Panc1 (cell line): ENCODE measurements at regions not wholly inside any gene's neighbourhood (a gene's known extent, or its start where the extent isn't known, plus 50 kb on each side); places are given as distances from the start of the nearest gene placed in this dataset.

Experiments used
- ATAC-seq: fragments of 200-7000 bp; cut with Tn5 transposase; 2 replicates; pipeline ENCODE4 v1.9.1; 2020; ENCODE audit warnings: mild to moderate bottlenecking, moderate library complexity
- BruUV-seq: library from RNA; stranded (reverse); fragments of 400-500 nt; replicated peaks from 2 replicates; lab custom pipeline; 2021; lab: Mats Ljungman, UMichigan
- CTCF ChIA-PET: fragments of 300-600 bp; sonication (Branson Sonifier 250); formaldehyde crosslinking; loops from one replicate; lab custom pipeline; 2022; ENCODE audit warnings: antibody characterized with exemption; lab: Charles Lee
- POLR2A ChIA-PET: fragments of 300-600 bp; sonication (Branson Sonifier 250); formaldehyde crosslinking; loops from one replicate; lab custom pipeline; 2022; ENCODE audit warnings: antibody characterized with exemption; lab: Charles Lee
- DNase-seq: peaks from one replicate; pipeline ENCODE4 v3.0.0-alpha.2; 2010; ENCODE audit warnings: low read depth, low spot score
- H3K27ac ChIP-seq: 2 replicates; pipeline ENCODE4 v1.5.1; 2011; ENCODE audit warnings: mild to moderate bottlenecking, low read length, inconsistent platforms
- H3K27me3 ChIP-seq: fragments of 200-500 bp; sonication (Bioruptor generic); 2 replicates; pipeline ENCODE4 v1.6.0; 2014; ENCODE audit warnings: low read length, inconsistent platforms; ENCODE audit not compliant: control insufficient read depth, insufficient read depth
- H3K36me3 ChIP-seq: fragments of 200-500 bp; sonication (Bioruptor generic); 2 replicates; pipeline ENCODE4 v1.5.1; 2014; ENCODE audit warnings: inconsistent platforms, mild to moderate bottlenecking, low read length, moderate library complexity; ENCODE audit not compliant: control insufficient read depth, insufficient read depth
- H3K4me1 ChIP-seq: 2 replicates; pipeline ENCODE4 v1.5.1; 2011; ENCODE audit warnings: inconsistent platforms, mild to moderate bottlenecking, low read length, moderate library complexity; ENCODE audit not compliant: control insufficient read depth, insufficient read depth
- H3K4me3 ChIP-seq, 2 experiments: 2 replicates each; pipeline ENCODE4 v1.5.1; 2011 to 2012; ENCODE audit warnings: low read depth in 2 of 2, low read length in 2 of 2, mild to moderate bottlenecking in 2 of 2, inconsistent platforms in 1 of 2, moderate library complexity in 1 of 2
- H3K9me3 ChIP-seq: fragments of 200-500 bp; sonication (Bioruptor generic); 2 replicates; pipeline ENCODE4 v1.5.1; 2014; ENCODE audit warnings: low read depth, mild to moderate bottlenecking, inconsistent platforms, low read length, moderate library complexity; ENCODE audit not compliant: control insufficient read depth, insufficient read depth
- CTCF ChIP-seq: fragments of 450-650 bp; IDR thresholded peaks from 2 replicates; pipeline ENCODE4 v1.5.1; 2017; ENCODE audit warnings: mild to moderate bottlenecking
- POLR2AphosphoS5 ChIP-seq: IDR thresholded peaks from 2 replicates; pipeline ENCODE4 v1.6.1; 2012; ENCODE audit warnings: mild to moderate bottlenecking, low read depth, low read length, moderate library complexity
- SIN3A ChIP-seq: IDR thresholded peaks from 2 replicates; pipeline ENCODE4 v1.6.1; 2012; ENCODE audit warnings: low read depth, mild to moderate bottlenecking, low read length, moderate library complexity, borderline replicate concordance; ENCODE audit not compliant: insufficient read depth
- TCF7L2 ChIP-seq: IDR thresholded peaks from 2 replicates; pipeline ENCODE4 v1.6.1; 2011; ENCODE audit warnings: mild to moderate bottlenecking, low read depth, low read length, inconsistent platforms
- in situ Hi-C: cut with HindIII; loops from 2 replicates; pipeline ENCODE4 v1.10.0; 2016; ENCODE audit warnings: low sequenced_read_pairs, low pct_unique_long_range_greater_than_20kb
- intact Hi-C: fragments of 100-400 bp; cut with micrococcal nuclease; formaldehyde crosslinking; loops from one replicate; pipeline ENCODE4 v1.10.0; 2022; ENCODE audit not compliant: unreplicated experiment
- TF ChIP-seq, protein P1 (sequence below), 2 experiments: IDR thresholded peaks; 2 replicates each; pipeline ENCODE4 v1.6.1; 2011 to 2012; ENCODE audit warnings: low read depth in 2 of 2, control low read depth in 1 of 2, low read length in 1 of 2, mild to moderate bottlenecking in 1 of 2, moderate library complexity in 1 of 2; ENCODE audit not compliant: insufficient read depth in 1 of 2

DNA sequence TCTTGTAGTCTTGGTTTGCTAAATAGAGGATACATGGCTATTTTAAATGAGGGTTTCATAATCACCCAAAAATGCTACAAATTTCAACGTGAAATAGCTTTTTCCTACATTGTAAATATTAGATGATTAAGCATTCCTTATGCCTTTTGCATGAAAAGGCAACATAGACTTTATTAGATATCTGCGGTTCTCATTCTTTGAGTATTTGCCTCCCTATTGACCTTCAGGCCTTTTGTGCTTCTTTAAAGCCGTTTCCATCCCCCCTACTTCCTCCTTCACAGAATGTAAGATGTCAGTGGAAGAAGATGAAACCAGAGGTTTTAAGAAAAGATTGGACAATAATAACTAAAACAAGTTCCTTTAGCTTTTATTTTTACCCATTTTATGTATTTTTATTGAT, 144.1 kb downstream of the UBE2E3 start:
- H3K27me3 ChIP-seq: no peaks in the 10 kb centered on the region
- CTCF ChIA-PET: no interaction called here
- POLR2A ChIA-PET: interaction anchor here (0.9 kb wide), 1 partner anchor 52 kb away, joined by 4 read pairs; no protein-coding TSS in a partner anchor
- ATAC-seq: no peak
- intact Hi-C loops (no loop called here), in situ Hi-C loops (no loop called here)
- no peaks in the 10 kb centered on the region for H3K9me3 ChIP-seq
- no peak overlapping the region for H3K27ac ChIP-seq
- DNase-seq: no peak
- no TSS peak for BruUV-seq
- no peak overlapping the region for H3K4me3 ChIP-seq
- TF ChIP-seq, protein P1, sequence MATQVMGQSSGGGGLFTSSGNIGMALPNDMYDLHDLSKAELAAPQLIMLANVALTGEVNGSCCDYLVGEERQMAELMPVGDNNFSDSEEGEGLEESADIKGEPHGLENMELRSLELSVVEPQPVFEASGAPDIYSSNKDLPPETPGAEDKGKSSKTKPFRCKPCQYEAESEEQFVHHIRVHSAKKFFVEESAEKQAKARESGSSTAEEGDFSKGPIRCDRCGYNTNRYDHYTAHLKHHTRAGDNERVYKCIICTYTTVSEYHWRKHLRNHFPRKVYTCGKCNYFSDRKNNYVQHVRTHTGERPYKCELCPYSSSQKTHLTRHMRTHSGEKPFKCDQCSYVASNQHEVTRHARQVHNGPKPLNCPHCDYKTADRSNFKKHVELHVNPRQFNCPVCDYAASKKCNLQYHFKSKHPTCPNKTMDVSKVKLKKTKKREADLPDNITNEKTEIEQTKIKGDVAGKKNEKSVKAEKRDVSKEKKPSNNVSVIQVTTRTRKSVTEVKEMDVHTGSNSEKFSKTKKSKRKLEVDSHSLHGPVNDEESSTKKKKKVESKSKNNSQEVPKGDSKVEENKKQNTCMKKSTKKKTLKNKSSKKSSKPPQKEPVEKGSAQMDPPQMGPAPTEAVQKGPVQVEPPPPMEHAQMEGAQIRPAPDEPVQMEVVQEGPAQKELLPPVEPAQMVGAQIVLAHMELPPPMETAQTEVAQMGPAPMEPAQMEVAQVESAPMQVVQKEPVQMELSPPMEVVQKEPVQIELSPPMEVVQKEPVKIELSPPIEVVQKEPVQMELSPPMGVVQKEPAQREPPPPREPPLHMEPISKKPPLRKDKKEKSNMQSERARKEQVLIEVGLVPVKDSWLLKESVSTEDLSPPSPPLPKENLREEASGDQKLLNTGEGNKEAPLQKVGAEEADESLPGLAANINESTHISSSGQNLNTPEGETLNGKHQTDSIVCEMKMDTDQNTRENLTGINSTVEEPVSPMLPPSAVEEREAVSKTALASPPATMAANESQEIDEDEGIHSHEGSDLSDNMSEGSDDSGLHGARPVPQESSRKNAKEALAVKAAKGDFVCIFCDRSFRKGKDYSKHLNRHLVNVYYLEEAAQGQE (IDR thresholded peaks at IDR 0.05; ENCODE audit: insufficient read depth in 1 of 2, low read depth in 2 of 2, low read length in 1 of 2): no peak
- no peak for TF ChIP-seq SIN3A
- TF ChIP-seq TCF7L2: no peak
- TF ChIP-seq POLR2AphosphoS5: no peak
- TF ChIP-seq CTCF: no peak
- no peaks in the 10 kb centered on the region for H3K4me1 ChIP-seq
- no peaks in the 10 kb centered on the region for H3K36me3 ChIP-seq

DNA sequence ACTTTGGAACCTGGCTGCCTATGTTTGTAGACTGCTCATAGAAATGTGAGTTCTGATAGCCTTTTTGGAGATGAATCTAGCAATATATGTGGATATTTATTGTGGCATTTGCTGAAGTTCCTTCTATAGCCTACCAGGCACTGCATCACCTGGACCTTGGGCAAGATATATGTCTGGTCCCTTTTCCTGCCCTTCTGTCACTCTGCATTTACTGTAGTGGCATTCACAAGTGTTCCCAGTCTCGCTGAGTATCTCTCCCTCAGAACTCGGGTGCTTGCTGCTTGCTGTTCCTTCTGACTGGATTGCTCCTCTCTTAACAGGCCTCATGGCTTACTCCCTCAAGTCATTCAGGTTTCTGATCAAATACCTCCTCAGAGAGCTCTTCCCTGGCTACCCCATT, 145.0 kb downstream of the UBE2E3 start:
- no peak overlapping the region for H3K4me3 ChIP-seq
- TF ChIP-seq, protein P1 (IDR thresholded peaks at IDR 0.05; ENCODE audit: insufficient read depth in 1 of 2, low read depth in 2 of 2, low read length in 1 of 2): no peak
- TF ChIP-seq SIN3A (no peak), CTCF (no peak), TCF7L2 (no peak), POLR2AphosphoS5 (no peak)
- no TSS peak for BruUV-seq
- no peaks in the 10 kb centered on the region for H3K4me1 ChIP-seq
- CTCF ChIA-PET: interaction anchor here (0.6 kb wide), 1 partner anchor 127 kb away, joined by 7 read pairs; no protein-coding TSS in a partner anchor
- ATAC-seq: no peak
- no peaks in the 10 kb centered on the region for H3K27me3 ChIP-seq
- intact Hi-C loops (no loop called here), in situ Hi-C loops (no loop called here)
- H3K9me3 ChIP-seq: no peaks in the 10 kb centered on the region
- POLR2A ChIA-PET: interaction anchor here (0.9 kb wide), 1 partner anchor 51 kb away, joined by 4 read pairs; no protein-coding TSS in a partner anchor
- H3K27ac ChIP-seq: no peak overlapping the region
- no peaks in the 10 kb centered on the region for H3K36me3 ChIP-seq
- DNase-seq: no peak
